ENCODE measurements at regions not wholly inside any gene's neighbourhood (a gene's known extent, or its start where the extent isn't known, plus 50 kb on each side); places are given as distances from the start of the nearest gene placed in this dataset.

DNA sequence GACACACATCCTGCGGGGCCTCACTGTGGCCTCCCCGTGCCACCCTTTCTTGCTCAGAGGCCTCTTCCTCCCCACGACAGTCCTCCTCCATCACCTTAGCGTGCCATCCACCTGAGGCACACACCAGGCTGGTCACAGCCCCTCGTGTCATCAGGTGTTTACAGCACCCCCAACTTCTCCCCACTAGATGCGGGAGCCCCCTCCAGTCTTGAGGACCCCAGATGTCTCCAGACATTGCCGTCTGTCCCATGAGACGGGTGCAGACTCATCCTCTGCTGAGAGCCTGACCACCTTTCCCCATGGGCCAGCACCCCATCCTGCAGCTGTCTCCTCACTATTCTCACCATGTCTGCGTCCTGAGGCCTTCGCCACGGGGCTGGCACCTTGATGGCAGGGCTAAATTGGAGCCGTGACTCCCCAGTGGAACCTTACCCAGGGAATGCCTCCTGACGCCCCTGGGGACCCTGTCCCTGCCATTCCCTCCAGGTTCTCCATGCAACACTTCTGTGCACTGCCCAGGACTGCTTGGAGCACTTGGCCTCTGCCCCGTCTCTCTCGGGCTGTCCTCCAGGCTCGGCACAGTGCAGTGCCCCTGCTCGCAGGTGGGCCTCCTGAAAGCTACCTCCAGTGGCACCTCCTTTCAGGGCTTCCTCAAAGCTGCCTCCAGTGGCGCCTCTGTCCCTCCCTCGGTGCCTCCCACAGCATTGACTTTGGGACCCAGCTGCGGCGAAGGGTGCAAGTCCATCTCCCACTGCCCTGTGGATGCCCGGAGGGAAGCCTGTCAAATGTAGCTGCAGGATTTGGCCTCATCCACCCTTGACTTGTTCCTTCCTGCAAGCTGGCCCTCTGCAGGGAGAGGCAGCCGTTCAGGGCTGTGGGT, 1386.8 kb downstream of the BRD1 start:
- no peak for DNase-seq (ENCODE audit: low spot score)

DNA sequence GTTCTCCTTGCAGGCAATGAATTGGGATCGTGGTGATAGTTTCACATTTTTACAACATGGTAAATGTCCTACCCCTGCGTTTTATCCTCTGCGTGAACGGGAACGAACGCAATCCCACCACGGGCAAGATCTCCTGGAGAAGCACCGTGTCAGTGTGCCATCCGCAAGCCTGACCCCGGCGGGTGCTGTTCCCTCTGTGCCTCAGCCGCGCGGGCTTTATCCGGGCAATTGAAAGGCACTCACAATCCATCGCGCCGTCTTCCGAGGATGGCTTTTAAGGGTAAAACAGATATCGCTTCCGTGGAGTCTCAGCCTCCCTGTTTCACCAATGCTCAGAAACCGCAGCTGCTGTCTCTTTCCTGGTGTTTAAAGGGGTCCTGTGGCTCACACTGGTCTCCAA, 1387.5 kb downstream of the BRD1 start:
- no peak for DNase-seq (ENCODE audit: low spot score)

DNA sequence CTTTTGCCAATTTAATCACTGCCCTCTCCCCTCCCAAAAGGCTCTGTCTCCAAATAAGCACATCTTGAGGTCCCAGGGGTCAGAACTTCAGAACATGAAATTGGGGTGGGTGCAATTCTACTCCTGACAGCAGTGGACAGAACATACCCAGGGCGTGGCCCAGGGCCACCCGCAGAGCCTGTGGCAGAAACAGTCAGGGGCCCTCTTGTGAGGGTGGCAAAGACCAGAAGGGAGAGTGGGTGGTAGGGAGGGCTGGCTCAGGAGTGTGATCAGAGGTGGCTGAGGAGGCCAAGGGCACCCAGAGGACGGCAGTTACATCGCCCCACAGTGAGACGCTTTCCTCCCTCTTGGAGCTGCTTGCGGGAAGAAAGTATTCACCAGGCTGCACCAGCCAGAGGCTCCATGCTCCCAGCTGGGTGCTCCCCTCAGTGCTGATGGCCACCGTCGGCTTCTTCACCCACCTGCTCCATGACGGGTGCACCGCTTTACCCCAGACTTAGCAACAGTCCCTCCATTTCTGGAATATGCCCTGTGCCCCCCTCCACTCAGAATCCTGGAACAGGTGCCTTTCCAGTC, 1388.0 kb downstream of the BRD1 start:
- no peak for DNase-seq (ENCODE audit: low spot score)

DNA sequence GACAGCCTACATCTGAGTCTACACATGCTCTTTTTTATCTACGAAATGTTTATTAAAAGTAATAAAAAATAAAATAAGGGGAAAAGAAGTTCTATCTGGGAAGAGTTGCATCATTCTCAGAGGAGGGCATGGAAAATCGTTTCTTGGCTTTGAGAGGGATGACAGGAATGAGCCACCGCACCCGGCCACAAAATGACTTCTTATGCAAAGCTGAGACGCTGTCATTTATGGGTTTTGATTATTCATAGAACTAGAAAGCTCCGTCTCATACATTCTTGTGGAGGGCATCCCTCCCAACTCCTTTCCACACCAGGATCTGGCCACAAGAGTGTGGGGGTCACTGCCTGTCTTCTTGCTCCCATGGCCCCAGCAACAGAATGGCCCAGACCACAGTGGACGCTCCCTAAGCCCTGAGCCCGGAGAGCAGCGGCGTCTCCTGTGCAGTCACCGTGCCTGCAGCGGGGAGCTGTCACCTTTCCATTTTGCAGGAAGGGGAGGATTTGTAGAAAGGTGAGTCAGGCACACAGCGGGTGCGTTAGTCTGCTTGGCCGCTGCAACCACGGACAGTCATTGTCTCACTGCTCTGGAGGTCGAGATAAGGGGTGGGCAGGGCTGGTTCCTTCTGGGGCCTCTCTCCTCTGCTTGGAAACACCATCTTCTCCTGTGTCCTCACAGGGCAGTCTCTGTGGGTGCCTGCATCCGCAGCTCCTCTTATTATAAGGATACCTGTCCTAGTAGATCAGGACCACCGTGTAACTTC, 1388.7 kb downstream of the BRD1 start:
- DNase-seq (ENCODE audit: low spot score), result no peak

DNA sequence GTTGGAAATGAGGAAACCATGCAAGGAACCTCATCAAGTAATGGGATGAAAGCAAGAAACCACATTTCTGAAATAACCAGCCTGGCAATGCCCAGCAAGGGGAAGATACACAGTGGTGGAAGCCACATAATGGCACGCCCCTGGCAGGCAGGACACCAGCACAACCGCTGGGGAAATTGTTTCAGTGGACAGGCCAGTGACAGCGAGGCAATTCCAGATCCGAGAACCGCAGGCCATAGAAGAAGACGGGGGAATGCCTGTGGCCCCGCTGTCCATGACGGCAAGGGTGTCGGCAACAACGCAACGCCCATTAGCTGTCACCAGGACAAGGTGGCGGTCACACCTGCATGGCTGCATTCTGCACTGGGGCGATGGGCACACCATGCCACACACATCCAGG, 1389.6 kb downstream of the BRD1 start:
- DNase-seq (ENCODE audit: low spot score), result no peak

DNA sequence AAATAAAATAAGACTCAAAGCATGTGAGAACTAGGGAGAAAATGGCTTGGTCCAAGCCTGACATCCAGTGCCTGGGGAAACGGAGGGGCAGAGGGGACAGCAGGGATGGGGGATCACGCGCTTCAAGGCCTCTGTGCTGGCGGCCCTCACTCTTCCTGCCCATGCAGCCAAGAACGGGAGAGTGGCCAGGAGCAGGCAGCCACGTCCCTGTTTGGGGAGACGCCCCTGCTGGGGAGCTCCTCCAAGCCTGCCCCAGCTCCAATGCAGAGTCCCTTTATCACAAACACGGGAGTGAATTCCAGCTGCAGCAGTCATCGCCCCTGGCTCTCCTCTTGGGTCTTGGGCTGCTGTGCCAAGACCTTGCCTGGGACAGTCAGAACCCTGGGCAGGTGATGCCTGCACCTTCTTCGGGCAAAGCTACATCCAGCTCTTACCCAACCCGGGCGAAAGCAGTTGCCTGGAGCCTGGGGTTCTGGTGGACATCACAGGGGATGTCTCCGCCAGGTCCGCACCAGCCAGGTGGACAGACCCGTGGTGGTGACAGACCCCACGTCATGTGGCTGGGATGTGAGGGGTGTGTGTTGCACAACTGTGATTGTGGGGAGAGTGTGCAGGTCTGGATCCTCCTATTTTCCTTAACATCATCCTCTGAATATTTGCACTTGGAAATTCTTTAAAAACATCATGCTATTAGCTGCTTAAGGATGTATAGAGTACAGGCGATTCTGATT, 1391.3 kb downstream of the BRD1 start:
- DNase-seq (ENCODE audit: low spot score), result no peak

DNA sequence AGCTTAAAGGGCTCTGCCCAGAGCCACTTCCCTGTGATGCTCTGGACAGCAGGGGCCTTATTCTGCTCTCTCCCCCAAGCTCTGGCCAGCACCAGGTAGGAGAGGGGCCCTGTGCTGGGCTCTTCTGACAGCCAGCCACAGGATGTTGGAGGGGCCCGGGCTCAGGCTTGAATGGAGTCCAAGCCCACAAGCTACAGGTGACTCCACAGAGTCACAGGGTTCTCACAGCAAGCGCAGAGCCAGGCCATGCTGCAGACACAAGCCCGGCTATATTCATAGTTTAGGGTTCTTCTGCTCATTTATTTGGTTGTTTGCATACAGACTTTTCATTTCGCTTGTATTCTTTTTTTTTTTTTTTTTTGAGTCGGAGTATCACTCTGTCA, 1392.8 kb downstream of the BRD1 start:
- no peak for DNase-seq (ENCODE audit: low spot score)

DNA sequence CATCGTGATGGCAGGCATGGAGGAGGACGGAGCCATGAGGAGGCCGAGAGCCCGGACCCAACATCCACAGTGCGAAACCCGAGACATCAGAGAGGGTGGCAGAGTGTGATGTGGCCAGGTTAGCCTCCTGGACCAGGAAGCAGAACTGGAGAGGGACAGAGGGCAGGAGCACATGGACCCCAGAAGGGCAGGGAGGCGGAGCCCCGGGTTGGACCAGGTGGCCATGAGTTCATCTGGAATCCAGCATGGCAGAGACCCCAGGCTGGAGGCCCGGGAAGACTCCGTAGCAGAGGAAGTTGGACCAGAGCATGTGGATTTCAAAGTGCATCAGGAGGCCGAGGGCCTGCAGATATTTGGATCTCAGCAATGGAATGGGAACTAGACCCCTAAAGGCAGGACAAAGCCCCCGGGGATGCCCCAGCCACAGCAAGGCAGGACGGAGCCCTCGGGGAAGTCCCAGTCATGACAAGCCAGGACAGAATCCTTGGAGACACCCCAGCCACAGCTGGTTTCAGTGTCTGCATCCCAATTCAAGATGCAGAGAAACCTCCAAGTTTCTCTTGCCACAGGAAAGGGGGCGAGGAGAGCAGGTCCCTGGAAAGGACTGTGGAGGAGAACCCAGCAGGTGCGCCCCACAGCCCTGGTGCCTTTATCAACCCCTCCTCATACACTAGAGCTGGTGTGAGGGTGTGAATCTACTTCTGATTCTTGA, 1393.4 kb downstream of the BRD1 start:
- DNase-seq (ENCODE audit: low spot score), result no peak

DNA sequence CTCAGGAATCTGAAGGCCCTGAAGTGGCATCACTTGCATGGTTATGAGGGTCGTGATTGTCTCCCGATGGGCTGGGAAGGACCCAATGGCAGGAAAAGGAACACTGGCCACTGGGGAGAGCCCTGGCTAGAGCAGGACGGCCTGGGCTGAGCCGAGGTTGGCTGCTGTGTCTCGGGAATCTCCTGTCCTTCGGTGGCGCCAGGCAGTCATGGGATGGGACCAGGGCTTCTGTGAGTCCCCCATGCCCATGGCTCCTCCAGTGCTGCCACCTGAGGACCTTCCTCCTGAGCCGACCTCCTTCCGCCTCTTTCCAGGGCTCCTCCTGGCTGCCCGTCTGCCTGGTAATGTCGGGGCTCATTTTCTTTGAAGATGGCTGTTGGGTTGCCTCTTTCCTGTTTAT, 1394.0 kb downstream of the BRD1 start:
- no peak for DNase-seq (ENCODE audit: low spot score)

DNA sequence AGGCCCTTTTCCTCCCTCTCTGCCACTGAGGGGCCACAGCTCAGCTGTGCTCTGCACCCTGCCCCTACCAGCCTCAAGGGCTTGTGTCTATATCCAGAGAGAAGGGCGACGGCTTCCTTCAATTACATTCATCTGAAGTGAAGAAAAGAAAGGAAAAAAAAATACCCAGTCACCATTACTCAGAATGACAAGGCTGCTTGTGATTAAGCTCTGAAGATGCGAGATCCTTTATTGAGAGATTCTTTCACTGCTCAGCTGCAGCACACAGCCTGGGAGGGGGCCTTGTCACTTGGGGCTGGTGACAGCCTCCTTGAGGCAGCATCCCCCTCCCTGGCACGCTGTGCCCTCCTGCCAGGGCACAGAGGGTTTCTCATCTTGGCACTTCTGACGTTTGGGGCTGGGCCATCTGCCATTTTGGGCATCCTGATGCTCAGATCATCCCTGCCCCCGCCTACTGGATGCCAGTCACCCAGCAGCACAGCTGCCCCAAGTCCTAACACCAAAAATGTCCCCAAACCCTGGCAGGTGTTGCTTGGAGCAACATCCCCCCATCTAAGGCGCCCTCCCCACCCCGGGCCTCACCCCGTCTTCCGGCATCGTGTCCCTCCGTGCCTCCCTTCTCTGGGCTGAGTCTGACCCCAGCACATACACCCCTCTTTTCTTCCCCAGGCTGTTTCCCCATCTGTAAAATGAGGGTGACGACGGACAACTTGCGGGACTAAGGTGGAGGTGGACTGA, 1394.7 kb downstream of the BRD1 start:
- DNase-seq (ENCODE audit: low spot score), result no peak

DNA sequence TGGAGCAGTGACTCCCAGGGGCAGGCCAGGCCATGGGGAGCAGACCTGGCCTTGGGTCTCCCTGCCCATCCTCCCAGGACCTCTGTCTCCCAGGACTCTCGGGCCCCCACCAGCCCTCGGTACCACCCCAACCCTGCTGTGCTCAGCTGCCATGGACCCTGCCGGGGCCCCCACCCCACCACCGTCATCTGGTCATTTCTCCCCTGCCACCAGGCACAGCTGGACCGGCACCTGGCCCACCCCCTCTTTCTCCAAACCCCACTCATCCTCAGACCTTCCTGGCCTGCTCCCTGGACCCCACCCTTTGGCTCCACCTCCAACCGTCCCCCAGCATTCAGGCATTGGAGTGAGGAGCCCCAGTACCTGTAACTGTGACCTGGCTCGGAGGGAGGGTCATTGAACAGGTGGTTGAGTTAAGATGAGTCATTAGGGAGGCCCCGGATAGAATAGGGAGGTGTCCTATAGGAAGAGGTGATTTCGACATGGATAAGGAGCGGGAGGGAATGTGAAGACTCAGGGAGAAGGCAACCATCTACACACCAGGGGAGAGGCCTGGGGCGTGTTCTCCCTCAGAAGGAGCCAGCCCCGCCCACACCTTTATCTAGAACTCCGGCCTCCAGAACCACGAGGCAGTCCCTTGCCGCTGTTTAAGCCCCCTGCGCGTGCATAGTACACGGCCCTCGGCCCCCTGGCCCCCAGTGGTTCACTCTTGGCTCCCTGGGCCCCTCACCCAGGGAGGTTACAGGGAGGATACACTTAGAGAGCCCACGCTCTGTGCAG, 1395.9 kb downstream of the BRD1 start:
- DNase-seq (ENCODE audit: low spot score), result no peak

DNA sequence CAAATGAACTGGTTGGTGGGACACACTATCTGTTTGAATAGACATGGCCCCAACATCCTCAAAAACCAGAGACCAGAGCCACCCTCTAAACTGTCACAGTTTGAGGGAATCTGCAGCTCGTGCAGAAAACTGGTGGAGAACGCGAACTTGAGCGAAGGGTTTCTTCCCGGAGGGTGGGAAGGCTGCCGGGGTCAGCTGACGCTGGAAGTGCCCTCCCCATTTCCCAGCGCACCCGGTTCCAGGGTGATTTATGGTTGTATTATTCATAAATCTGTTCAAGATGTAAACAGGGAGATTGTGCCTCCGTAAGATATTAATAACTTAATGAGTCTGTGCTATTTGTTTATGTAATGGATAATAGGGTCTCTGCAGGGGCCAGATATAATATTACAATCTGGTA, 1396.7 kb downstream of the BRD1 start:
- no peak for DNase-seq (ENCODE audit: low spot score)

DNA sequence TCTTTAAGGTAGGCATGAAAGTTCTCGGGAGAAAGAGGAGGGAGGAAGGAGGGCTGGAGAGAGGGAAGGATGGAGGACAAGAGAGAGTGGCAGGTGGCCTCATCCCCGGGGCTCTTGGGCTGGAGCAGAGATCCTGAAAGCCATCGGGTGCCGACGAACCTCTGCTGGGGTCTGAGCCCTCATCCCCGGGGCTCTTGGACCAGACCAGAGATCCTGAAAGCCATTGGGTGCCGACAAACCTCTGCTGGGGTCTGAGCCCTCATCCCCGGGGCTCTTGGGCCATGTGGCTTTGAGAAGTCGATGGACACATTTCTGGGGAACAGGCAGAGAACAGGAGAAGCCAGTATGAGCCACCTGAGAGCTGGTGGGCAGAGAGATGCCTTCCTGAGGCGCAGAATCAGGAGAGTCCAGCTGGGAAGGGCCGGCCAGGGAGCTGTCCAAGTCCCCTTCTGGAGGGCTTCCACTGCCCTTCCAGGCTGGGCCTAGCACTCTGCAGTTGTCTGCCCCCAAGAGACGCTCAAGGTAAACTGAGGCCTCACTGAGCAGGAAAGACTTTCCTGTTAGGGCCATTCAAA, 1398.1 kb downstream of the BRD1 start:
- no peak for DNase-seq (ENCODE audit: low spot score)

DNA sequence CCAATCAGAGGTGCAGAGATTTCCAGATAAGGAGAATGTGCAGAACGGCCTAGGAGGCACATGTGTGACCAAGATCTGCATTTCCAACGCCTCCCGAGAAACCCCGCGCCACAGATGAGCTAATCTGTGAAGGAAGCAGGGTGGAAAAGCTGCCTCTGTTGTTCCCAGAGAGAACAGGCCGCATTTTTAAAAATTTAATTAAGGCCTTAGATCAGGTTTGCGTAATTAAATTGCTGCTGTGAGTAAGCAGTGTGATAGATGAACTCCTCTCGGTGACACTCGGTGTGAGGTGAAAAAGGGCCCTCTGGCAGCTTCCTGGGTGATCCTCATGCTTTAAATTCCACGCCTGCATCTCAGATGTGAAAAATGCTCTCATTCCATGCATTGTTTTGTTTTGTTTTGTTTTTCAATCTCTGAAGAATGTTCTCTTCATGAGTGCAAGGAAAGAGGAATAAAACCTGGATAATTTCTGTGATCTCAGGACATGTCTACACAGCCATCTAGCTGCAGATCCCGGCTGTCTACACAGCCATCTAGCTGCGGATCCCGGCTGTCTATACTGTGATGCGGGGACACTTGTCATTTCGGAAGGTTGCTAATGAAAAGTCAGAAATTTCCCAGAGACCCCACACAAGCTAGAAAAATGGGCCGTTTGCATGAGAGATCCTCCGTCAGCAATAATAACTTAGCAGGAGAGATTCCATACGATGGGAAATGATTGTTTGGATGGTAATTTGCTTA, 1398.9 kb downstream of the BRD1 start:
- no peak for DNase-seq (ENCODE audit: low spot score)

DNA sequence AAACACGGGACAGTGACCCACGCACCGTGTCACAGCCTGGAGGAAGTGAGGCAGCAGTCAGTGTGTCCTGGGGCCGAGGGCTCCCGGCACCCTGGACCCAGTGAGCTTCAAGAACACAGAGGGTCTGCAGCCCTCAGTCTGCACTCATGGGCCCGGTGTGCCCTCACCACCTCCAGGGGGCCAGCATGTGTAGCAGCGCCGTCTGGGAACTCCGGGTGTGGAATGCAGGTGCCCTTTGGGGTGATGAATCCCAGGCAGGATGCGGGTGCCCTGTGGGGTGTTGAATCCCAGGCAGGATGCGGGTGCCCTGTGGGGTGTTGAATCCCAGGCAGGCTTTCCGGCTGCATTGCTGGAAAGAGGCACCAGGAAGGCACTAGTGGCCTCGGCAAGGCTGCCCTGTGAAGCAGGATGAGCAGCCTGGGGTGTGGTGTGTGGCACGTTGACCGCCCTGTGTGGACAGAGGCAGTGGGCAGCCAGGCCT, 1399.9 kb downstream of the BRD1 start:
- no peak for DNase-seq (ENCODE audit: low spot score)

DNA sequence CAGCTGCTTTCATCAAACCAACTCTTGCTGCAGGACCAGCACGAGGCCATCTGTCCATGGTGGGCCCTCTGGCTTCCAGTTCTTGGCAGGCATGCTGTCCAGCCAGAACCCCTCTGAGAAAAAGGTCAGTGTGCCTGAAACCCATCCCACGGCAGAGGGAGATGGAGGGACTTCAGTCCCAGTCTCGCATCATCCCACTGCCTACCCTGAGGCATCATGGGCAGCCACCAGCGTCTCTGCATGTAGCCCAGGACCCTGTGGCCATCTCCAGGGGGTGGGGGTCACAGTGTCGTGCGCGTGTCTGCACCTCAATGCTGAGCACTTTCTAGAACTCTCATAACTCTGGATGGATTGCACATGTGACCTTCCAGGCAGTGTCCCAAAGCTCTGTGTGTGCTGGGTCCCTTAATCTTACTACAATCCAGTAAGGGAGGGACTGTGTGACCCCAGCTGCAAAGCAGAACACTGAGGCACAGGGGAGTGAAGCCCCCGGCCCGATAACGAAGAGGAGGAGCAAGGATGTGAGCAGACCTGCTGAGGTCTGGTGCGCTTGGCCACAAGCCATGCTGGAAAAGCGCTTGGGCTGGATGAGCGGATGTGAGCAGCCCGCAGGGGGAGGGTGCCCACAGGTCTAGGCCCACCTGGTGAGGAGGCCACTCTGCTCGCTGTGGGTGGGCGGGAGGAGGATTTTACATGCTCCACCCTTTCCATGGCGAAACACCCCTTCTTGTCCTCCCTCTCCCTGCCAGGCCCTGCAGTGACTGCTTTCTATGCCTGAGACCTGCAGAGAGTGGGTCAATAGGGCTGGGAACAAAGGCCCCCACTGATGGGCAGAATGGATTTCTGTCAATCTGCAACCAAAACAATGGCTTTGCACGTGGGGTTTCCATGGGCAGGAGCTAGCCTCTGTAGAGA, 1401.0 kb downstream of the BRD1 start:
- no peak for DNase-seq (ENCODE audit: low spot score)

DNA sequence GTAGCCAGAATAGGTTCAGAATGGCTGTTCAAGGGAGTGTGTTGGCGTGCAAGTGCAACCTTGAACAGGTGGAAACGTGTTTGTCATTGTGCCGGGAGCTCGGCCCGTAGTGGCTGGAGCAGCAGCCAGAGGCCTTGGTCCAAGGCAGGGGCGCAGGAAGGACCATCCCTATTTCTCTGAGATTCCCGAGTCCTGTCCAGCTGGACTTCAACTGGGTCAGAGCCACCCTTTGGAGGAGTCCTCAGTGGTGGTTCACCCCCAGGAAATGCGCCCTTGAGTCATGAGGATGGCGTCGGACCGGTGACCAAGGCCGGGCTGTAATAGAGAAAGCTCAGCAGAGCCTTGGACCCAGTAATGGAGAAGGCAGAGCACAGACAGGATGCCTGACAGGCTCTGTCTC, 1402.0 kb downstream of the BRD1 start:
- DNase-seq (ENCODE audit: low spot score), result no peak

DNA sequence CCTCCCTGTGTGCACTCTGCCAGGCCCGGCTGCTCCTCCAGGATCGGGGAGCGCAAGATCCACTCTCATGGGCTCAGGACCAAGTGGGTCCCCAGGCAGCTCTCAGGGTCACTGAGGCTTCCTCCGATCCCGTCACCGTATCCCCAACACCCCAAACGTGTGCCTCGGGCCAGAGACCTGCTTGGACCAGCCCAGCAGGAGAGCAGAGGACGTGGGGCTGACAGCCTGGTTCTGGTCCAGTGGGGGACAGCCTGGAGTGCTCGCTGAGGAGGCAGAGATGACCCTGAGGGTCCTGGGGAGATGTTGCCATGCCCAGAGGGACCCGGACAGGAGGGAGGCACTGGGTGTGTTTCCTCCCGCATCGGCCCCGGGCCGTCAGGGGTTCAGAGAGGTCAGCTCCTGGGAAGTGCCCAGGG, 1402.6 kb downstream of the BRD1 start:
- no peak for DNase-seq (ENCODE audit: low spot score)

Data from CD4-positive, alpha-beta T cell treated with Interleukin-2 at 100 ng/mL for 4 hours (primary cell).